NCI-H774 (cell line): ENCODE measurements at regions not wholly inside any gene's neighbourhood (a gene's known extent, or its start where the extent isn't known, plus 50 kb on each side); places are given as distances from the start of the nearest gene placed in this dataset.

ENCODE experiments used
- DNase-seq: peaks from one replicate; lab custom pipeline; 2025; lab: John Stamatoyannopoulos, UW

DNA sequence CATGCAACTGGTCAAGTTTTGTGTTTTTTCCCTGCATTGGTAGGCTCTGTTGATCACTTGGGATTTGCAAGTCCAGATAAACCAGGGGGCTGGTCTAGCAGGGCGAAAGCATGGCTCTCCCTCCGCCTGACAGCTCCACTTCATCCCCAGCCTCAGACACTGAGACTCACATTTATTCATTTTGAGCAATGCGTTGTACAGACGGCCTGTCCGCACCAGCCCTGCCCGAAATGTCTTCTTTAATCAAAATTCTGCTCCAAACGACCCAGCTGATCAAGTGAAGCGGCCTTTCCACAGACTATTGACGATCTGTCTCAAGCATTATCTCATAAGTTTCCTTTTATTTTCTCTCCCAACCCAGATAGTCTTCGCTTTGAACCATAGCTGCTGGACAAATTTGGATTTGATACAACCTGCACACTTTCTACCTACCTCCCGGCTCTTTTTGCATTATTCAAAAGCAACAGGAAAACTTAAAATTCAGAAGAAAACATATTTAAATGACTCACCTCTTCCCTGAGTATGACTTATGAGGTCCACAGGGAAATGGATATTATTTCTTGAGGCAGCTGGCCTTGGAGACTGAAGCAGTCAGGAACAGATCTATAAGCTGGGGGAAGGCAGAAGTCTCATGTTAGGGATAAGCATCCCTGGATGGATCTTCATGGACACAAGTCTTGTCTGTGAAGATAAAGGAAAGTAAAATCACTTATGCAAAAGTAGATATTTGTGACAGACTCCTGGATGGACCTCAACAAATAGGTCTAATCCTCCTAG lies 498.9 kb upstream of the MGMT start:
- no peak for DNase-seq

DNA sequence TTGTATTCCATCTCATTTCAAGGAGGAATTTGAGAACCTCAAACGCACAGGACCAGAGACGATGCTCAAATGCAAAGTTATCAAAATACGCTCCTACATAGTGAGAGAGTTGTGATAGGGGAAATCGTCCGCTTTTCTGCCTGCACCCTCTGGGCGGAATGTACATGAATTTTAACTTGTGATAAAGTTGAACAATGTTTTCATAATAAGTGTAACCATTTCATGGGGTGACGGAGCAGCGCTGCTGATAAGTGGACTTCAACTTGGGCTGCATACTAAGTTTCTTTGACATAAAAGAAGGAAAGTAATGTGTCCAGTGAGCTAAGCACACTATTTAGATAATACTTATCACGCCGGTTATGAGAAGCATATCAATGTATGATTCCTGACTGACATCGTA lies 497.5 kb upstream of the MGMT start:
- no peak for DNase-seq

DNA sequence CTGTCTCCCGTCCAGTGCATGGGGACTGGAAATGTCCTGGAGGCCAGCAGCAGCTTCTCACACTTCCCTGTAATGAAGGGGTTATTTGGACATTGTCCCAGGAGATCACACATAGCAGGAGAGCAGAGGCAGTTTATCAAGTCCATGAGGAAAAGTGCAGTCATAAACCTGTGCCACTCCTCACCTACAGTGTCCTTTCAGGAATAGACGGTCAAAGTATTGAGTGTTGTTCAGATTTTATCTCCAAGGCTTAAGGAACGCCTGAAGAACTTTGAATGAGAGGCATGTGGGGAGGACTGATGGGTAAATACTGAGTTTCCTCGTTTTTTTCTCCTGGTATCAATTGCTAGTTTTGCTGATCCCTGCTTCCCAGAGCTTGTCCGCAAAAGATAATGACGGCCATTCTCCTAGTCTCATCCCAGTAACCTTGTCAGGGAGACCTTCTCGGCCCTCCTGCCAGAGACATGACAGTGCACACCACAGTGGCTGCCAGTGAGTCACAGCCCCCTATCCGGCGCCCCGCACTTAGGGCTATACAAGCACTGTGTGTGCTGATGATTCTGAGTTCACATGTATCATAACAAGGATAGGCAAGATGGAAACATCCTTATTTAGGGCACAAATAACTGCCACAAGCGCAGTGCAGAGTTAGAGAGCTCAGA lies 495.5 kb upstream of the MGMT start:
- no peak for DNase-seq

DNA sequence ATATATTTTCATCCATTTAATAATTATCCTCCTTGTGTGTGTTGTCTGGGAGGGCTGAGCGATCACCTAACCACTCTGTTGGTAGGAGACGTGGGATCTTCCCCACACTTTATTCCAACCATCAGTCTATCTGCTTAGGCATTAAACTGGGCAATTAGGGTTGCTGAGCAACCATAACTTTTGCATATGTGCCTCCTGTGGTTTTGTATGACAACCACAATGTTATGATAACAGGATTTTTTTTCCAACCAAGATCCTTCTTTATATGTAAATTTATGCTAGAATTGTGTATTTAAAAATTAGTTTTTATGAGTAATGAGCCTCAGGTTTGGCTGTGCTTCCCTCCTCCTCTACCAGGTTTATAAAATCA lies 495.0 kb upstream of the MGMT start:
- DNase-seq: no peak

DNA sequence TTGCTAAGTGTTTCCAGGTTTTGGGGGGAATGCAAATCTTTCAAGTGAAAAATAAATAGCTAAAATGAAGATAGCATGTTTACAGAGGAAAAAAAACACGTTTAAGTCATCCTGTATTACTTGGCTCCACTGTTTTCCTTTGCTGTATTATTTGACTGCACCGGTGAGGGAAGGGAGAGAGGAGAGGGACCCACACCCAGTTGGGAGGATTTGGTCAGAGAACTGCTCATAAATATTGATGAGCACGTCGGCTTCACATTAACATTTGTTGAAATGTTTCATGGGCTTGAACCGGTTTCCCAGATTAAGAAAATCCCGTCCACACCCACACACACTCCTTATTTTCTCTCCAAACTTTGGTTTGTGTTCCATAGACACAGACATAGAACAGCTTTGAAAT lies 493.8 kb upstream of the MGMT start:
- DNase-seq: no peak

DNA sequence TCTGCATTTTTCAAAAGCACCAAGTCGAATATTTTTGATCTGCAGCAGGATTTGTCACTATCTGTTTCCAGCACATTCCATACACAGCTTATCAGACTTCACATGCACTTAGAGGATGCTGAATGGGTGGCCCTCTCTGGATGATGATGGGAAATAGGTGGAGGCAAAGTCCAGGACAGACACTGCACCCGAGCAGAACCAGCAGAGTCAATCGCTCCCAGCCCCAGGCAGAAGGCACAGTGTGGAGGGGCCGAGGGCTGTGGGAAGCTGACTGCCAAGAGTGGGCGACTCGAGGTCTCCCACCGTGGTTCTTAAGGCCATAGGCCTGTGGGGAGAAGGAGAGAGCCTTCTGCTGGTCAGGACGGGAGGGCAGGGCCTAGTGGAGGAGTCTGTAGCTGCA lies 490.2 kb upstream of the MGMT start:
- no peak for DNase-seq

DNA sequence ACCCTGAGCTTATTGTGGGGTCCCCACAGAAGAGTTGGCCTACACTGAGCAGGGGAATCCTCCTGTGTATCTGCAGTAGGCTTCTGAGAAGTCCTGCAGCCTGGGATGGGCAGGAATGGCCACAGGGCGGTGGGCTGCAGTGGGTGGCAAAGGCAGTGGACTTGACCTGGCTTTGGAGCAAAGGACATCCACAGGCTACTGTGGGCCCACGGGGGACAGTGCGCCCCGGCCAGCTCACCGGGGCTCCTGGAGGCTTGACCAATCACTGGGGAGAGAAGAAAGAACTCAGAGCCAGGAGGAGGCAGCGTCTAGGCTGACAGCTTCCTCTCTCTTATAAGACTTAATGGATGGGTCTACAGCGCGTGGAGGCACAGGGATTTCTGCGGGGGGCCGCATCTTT lies 488.8 kb upstream of the MGMT start:
- no peak for DNase-seq

DNA sequence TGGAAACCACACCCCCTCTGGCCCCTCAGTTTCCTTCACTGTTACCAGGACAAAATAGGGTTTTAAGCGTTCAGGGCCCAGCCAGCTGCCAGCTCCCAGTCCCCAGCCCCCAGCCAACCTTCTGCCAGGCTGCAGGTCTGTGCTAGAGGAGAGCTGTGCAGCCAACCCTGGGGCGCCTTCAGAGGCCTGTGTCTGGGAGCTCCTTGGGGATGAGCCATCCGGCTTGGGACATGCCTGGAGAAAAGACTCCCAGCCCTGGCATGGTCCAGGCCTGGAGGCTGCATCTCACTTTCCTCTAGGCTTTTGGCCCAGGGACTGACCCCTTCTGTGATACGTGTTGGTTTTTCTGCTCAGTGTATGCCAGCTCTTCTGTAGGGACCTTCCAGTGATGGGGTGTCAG lies 487.6 kb upstream of the MGMT start:
- DNase-seq: no peak

DNA sequence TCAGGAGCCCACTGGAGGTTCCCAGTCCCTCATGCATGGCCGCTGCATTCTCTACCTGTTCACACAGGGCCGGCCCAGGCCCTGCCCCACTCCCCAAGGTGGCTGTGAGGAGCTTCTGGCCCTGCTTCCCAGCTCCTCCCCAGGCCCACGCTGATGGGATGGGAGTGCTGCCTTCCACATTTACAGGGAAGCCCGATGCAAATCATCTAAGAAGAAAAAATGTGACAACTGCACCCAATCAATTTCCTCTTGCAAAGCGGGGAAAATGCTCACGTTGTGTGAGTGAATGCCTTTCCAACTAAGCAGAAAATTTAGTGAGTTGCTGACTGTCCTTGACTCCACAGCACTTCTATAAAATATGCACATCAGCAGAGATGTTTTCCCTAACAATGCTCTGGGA lies 485.8 kb upstream of the MGMT start:
- DNase-seq: no peak

DNA sequence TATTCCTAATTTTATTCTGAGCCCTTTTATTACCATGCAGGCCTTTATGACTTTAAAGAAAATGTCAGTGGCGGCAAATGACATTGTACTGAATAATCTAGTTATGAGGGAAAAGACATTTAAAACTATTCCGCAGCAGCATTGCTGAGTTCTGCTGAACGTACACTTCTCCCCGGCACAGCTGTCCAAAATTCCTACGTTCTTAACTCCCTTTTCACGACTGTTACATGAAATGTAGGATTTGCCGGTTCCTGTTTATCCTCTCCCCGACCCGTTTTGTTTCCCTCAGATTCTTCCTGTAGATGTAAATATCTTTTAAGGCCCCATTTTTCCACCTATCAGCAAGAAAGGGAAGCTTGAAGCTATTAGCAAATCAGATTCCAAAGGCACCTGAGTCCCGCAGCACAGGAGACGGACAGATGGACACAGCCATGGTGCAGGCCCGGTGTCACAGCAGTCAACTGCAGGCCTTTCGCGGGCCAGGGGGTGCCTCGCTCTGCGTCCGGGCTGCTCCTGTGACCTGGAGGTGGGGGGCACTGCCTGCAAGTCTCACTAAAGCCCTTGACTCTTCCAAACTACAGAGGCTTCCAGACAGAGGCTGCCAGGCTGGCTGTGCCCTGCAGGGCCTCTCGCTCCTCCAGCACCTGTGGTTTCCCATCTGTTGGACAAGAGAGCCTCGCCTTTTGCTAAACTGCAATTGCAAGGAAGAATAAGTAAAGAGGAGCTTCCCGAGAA lies 485.0 kb upstream of the MGMT start:
- DNase-seq: no peak

DNA sequence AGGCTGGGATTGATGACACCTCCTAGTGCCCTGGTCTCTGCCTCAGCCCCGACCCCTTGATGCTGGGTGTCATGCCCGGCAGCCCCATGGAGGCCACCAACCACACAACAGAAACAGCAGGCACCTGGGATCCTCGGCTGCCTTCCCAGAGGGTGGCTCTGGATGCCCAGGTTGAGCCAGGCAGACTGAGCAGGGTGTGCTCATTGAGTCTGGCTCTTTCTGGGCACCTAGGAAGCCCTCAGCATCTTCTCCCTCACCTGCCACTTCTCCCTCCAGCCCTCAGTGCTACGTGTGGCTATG lies 484.5 kb upstream of the MGMT start:
- no peak for DNase-seq

DNA sequence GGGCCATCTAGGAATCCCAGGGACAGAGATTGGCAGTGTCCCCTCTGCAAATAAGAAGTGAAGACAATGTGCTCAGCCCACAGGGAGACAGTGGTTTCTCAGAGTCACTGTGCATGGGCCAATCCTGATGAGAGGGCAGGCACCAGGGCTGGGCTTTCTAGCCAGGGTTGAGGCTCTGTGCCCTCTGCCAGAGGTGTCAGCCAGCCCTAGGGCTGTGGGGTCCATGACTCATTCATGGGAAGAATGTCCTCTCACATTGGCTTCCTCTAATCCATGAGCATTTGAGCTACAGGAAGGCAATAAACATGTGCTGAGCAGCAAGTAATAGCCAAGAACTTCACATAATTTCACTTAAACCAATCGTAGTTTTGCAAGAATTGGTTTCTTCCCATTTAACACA lies 482.0 kb upstream of the MGMT start:
- no peak for DNase-seq

DNA sequence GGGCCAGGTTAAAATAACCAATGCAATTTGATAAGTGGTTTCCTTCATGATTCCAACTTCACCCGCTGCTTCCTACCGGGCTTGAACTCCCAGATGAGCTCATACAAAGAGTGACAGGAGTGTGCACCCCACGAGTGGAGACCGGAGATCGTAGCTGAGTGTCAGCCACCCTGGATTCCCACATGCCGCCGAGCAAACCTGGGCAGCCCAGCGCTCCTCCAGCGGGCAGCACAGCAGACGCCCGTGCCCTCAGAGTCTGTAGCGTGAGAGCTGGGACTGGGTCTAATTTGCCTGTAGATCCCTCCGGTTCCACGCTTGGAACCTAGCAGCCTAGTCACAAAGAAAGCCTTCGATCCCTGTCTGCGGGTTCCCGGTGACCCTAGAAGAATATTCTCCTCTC lies 476.1 kb upstream of the MGMT start:
- no peak for DNase-seq

DNA sequence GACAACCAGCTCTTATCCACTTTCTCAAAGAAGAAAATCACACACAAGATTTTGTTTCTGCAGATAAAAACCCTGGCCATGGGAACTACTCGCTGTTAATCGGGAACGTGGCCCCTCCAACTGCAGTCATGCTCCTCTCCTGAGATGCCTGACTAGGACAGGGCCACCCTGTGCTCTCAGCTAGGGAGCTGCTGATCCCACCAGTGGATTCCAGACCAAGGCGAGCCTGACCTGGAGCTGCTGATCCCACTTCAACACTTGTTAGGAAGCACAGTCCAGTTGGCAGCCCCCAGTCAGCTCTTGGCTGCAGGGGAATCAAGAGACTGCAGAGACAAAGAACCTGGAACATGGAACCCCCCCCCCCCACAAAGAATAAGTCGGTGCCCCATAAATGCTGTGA lies 474.3 kb upstream of the MGMT start:
- no peak for DNase-seq

DNA sequence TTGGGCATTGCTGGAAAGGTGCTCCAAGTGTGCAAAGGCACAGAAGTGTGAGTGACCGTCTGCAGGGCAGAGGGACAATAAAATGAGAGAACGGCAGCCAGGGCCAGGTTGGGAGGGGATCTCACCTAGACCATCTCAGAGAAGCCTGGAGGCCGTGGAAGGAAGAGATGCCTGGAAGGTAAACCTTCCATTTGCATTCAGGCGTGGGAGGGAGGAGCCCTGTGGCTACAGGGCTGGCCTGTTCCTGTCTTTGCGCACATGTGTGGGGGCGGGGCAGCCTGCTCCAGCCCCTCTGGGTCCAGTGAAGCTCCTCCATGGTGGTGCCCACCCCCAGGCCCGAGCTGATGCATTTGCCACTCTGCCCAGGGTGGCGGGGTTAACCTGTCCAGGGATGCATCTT lies 473.6 kb upstream of the MGMT start:
- DNase-seq: no peak

DNA sequence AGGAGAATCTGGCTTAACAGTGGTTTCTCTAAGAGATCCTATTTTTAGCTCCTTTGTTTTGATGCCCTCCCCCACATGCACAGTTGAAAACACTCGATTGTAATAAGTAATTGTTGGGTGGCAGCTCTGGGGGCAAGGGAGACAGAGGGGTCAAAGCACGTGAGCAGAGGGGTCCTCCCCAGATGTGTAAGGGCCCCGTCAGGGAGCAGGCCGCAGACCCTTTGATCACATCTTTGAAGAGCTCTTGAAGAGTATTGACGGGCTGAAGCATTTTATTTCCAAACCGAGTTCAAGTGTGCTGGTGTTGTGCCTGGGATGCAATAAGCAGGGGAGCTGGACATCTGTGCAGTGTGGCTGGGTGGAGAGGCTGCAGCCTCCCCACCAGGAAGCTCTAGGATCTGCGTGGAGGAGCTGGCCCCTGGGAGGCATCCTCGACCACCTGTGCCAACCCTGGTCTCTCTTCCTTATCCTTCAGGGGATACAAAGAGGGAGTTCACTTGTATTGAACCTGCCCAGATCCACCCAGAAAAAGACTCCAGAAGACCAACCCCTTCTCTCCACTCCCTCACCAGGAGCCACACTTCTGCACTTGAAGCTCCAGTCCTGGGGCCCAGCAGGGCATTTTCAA lies 473.0 kb upstream of the MGMT start:
- DNase-seq: no peak

DNA sequence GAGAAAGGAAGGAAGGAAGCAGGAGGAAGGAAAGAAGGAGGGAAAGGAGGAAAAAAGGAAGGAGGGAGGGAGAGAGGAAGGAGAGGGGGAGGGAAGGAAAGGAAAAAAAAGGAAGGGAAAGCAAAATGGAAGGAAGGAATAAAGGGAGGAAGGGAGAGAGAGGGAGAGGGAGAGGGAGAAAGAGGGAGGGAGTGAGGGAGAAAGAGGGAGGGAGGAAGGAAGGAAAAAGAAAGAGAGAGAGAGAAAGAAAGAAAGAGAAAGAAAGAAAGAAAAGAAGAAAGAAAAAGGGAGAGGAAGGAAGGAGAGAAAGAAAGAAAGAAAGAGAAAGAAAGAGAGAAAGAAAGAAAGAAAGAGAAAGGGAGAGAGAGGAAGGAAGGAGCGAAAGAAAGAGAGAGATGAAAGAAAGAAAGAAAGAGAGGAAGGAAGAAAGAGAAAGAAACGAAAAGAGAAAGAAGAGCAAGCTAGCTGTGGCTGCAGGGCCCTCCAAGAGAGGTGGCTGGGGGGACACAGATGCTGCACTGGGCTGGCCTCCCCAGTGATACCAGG lies 472.4 kb upstream of the MGMT start:
- no peak for DNase-seq

DNA sequence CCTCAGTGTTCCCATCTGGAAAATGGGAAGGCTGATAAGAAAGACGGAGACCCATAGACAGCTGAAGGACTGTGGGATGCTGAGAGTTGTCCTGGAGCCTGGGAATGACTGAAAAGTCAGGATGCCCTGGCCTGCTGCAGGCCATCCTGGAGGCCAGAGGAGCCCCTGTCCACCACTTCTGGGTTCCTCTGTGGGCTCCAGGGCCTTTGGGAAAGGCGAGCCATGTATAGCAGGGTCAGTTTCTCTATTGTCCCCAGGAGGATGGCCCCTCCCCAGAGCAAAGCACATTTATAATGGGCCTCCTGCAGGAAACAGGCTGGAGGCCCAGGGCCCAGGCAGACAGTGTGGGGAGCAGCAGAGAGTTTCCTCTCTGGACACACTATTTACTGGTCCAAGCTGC lies 471.4 kb upstream of the MGMT start:
- DNase-seq: no peak

DNA sequence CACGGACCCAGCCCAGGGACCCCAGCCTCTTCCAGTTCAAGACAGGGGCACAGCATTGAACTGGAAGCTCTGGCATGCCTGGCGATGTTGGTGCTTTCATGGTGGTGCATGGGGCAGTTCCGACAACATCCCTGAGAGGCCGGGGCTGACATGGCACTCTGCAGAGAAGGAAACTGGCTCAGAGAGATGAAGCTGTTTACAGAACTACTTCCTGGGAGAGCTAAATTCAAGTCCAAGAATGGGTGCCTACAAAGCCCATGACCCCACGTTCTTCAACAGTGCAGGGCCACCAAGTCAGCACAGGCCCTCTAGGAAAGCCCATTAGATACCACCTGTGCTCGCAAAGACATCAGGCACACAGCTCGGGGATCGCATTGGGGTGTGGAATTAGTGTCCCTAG lies 470.9 kb upstream of the MGMT start:
- no peak for DNase-seq

DNA sequence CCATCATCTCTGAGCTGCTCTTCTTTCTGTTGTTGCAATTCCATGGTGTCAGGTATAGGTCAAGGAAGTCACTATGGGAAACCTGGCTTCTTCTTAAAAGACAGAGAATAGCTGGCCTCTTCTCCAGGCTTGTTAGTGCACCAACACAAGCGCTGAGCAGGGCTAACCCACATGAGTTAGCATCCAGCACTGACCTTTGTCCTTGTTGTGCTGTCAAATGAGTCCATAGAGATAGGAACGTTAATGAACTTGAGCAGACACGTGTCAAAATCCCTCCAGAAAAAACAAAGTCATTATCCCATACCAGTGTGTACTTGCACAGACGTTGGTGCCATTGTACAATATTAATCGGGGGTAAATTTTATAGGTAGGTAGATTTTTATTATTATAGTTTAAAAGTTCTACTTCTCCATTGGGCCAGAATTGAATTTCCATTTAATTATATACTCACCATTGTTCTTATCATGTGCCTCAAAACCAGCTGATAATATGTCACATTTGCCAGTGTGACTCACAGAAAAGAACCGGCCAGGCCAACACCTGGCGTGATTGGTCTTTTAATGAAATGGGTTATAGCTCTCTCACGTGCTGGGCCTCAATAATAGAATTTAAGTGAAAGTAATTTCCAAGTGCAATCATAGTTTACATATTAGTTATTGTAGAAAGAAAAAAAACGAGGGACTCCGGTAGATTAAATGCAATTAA lies 468.8 kb upstream of the MGMT start:
- DNase-seq: no peak

DNA sequence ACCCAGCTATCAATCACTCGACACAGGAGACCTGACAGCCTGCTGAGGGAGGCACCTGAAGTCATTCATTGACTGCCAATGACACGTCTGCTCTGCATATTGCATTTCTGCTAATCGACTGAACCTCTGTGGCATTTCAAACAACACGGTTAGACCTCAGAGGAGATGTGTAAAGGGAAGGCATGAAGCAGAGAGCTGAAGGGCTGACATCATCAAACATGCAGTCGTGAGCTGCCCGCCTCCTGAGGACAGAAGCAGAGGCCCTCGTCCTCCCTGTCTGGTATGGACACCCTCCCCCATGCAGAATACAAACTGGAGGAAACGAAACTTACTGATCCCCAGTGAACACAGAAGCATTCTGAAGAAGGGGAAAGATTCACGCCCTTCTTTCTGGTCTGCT lies 462.6 kb upstream of the MGMT start:
- no peak for DNase-seq

DNA sequence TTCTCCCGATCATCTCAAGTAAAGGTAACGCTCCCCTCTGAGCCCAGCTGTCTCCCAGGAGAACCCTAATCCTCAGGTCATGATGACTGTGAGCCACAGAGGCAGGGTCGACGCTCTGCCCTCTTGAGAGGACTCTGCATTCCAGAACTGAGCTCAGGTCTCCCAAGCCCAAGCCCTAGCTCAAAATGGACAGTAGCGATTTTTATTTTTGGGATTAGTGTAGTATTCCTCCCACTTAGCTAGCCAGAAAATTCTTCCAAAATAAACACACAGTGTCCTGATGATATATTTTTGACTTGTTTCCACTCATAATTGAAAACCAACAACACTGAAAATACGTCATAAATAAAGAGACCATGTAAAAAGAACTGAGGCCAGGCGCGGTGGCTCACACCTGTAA lies 462.0 kb upstream of the MGMT start:
- DNase-seq: no peak
